HL-60 (cell line): ENCODE measurements at regions not wholly inside any gene's neighbourhood (a gene's known extent, or its start where the extent isn't known, plus 50 kb on each side); places are given as distances from the start of the nearest gene placed in this dataset.

ENCODE experiments used
- GABPA ChIP-seq: IDR thresholded peaks from 2 replicates; pipeline ENCODE4 v1.6.1; 2012; ENCODE audit warnings: low read depth
- POLR2AphosphoS5 ChIP-seq: IDR thresholded peaks from 2 replicates; pipeline ENCODE4 v1.6.1; 2012; ENCODE audit warnings: low read depth
- SPI1 ChIP-seq: IDR thresholded peaks from 2 replicates; pipeline ENCODE4 v1.6.1; 2012; ENCODE audit warnings: low read depth, mild to moderate bottlenecking, borderline replicate concordance
- TF ChIP-seq, protein P1 (sequence below): IDR thresholded peaks from one replicate; pipeline ENCODE4 v1.5.1; 2011; ENCODE audit warnings: low read length, control low read depth, inconsistent platforms; ENCODE audit not compliant: insufficient read depth
- TF ChIP-seq, protein P2 (sequence below): IDR thresholded peaks from 2 replicates; pipeline ENCODE4 v1.6.1; 2012; ENCODE audit warnings: low read depth; ENCODE audit not compliant: insufficient replicate concordance

DNA sequence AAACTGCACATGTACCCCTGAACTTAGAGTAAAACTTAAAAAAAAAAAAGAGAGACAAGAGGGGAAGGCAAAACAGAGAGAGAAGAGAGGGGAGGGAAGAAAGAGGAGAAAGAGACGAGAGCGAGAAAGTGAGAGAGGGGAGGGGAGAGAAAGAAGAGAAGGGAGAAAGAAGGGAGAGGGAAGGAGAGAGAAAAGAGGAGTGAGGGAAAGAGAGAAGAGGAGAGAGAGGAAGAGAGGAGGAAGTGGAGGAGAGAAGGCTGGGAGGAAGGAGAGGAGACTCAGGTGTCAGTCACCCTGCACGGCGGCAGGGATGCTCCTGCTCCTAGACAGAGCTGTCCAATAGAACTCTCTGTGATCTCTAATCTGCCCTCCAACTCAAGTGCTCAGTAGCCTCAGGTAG lies 248.3 kb downstream of the MIAT start:
- no peak for TF ChIP-seq SPI1
- TF ChIP-seq, protein P1, sequence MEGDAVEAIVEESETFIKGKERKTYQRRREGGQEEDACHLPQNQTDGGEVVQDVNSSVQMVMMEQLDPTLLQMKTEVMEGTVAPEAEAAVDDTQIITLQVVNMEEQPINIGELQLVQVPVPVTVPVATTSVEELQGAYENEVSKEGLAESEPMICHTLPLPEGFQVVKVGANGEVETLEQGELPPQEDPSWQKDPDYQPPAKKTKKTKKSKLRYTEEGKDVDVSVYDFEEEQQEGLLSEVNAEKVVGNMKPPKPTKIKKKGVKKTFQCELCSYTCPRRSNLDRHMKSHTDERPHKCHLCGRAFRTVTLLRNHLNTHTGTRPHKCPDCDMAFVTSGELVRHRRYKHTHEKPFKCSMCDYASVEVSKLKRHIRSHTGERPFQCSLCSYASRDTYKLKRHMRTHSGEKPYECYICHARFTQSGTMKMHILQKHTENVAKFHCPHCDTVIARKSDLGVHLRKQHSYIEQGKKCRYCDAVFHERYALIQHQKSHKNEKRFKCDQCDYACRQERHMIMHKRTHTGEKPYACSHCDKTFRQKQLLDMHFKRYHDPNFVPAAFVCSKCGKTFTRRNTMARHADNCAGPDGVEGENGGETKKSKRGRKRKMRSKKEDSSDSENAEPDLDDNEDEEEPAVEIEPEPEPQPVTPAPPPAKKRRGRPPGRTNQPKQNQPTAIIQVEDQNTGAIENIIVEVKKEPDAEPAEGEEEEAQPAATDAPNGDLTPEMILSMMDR = no peak
- no peak for TF ChIP-seq POLR2AphosphoS5
- no peak for TF ChIP-seq GABPA
- TF ChIP-seq, protein P2, sequence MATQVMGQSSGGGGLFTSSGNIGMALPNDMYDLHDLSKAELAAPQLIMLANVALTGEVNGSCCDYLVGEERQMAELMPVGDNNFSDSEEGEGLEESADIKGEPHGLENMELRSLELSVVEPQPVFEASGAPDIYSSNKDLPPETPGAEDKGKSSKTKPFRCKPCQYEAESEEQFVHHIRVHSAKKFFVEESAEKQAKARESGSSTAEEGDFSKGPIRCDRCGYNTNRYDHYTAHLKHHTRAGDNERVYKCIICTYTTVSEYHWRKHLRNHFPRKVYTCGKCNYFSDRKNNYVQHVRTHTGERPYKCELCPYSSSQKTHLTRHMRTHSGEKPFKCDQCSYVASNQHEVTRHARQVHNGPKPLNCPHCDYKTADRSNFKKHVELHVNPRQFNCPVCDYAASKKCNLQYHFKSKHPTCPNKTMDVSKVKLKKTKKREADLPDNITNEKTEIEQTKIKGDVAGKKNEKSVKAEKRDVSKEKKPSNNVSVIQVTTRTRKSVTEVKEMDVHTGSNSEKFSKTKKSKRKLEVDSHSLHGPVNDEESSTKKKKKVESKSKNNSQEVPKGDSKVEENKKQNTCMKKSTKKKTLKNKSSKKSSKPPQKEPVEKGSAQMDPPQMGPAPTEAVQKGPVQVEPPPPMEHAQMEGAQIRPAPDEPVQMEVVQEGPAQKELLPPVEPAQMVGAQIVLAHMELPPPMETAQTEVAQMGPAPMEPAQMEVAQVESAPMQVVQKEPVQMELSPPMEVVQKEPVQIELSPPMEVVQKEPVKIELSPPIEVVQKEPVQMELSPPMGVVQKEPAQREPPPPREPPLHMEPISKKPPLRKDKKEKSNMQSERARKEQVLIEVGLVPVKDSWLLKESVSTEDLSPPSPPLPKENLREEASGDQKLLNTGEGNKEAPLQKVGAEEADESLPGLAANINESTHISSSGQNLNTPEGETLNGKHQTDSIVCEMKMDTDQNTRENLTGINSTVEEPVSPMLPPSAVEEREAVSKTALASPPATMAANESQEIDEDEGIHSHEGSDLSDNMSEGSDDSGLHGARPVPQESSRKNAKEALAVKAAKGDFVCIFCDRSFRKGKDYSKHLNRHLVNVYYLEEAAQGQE = no peak
